ENCODE measurements at regions not wholly inside any gene's neighbourhood (a gene's known extent, or its start where the extent isn't known, plus 50 kb on each side); places are given as distances from the start of the nearest gene placed in this dataset.
"Not testable (repeated sequence)": the region's sequence is repeated elsewhere in the genome, so short reads cannot be mapped to it uniquely, and the experiment has no call there.

- not testable (repeated sequence) for DNase-seq
These were observed 68.0 kb upstream of the KLF8 start for GRCh38 chrX:56164135-56164534.

Measured in NCI-H1105 (cell line).